K562 (cell line): ENCODE measurements at regions not wholly inside any gene's neighbourhood (a gene's known extent, or its start where the extent isn't known, plus 50 kb on each side); places are given as distances from the start of the nearest gene placed in this dataset.

Source experiments
- ATAC-seq: fragments of 200-7000 bp; cut with Tn5 transposase; 3 replicates; pipeline ENCODE4 v1.9.1; 2020; ENCODE audit warnings: moderate library complexity
- BruUV-seq: library from RNA; stranded (reverse); fragments of 400-500 nt; replicated peaks from 2 replicates; lab custom pipeline; 2021; lab: Mats Ljungman, UMichigan
- CTCF ChIA-PET: fragments of 300-600 bp; formaldehyde crosslinking; extraction: SDS; loops from one replicate; lab custom pipeline; 2021; ENCODE audit warnings: low intra/inter-chr PET ratio; lab: Yijun Ruan, JAX
- POLR2A ChIA-PET: fragments of 300-600, 350-650 bp; sonication (Branson Sonifier 250); formaldehyde crosslinking; extraction: SDS; loops from one replicate; lab custom pipeline; 2021; ENCODE audit warnings: antibody characterized with exemption, inconsistent platforms; lab: Yijun Ruan, JAX
- DNase-seq, 4 experiments: peaks; one replicate each; pipeline versions ENCODE4 v3.0.0 to v3.0.0-alpha.2; 2011 to 2018; ENCODE audit warnings: low spot score in 3 of 4, mixed read lengths in 3 of 4; ENCODE audit errors: extremely low read depth in 1 of 4
- FAIRE-seq: peaks from 2 replicates; lab custom pipeline; 2011; peaks lifted over from hg19 to GRCh38; lab: Jason Lieb, UNC
- H2AFZ ChIP-seq: 2 replicates; pipeline ENCODE4 v1.6.0; 2011; ENCODE audit warnings: low read depth, low read length, control low read depth, inconsistent platforms
- H3K27ac ChIP-seq: fragments of 200-600 bp; 3 replicates; pipeline ENCODE4 v1.8.0; 2011; ENCODE audit warnings: low read depth, mild to moderate bottlenecking, control low read depth, inconsistent platforms, low read length, moderate library complexity, mixed read lengths; ENCODE audit errors: extremely low read depth
- H3K27me3 ChIP-seq, 2 experiments: fragments of 300-600 bp in 1 of 2; 2 replicates in 1 of 2; 3 replicates in 1 of 2; pipeline versions ENCODE4 v1.6.0 to v1.8.0; 2011; ENCODE audit warnings: inconsistent platforms in 2 of 2, low read length in 2 of 2, mild to moderate bottlenecking in 1 of 2, mixed read lengths in 1 of 2, moderate library complexity in 1 of 2; ENCODE audit not compliant: control insufficient read depth in 2 of 2, insufficient read depth in 2 of 2
- H3K36me3 ChIP-seq: fragments of 300-600 bp; 3 replicates; pipeline ENCODE4 v1.8.0; 2011; ENCODE audit warnings: mild to moderate bottlenecking, low read length, inconsistent platforms; ENCODE audit not compliant: control insufficient read depth, insufficient read depth
- H3K4me1 ChIP-seq, 2 experiments: fragments of 200-600 bp in 1 of 2; replicated peaks in 1 of 2; 2 replicates in 1 of 2; 3 replicates in 1 of 2; pipeline versions ENCODE4 v1.5.1 to v1.8.0; 2011; ENCODE audit warnings: inconsistent platforms in 2 of 2, low read length in 2 of 2, mild to moderate bottlenecking in 1 of 2, mixed read lengths in 1 of 2, moderate library complexity in 1 of 2; ENCODE audit not compliant: control insufficient read depth in 2 of 2, insufficient read depth in 2 of 2
- H3K4me2 ChIP-seq: 2 replicates; pipeline ENCODE4 v1.6.1; 2011; ENCODE audit warnings: low read length, control low read depth, inconsistent platforms, mixed read lengths; ENCODE audit not compliant: insufficient read depth
- H3K4me3 ChIP-seq: fragments of 200-600 bp; sonication (generic), shearing (Covaris generic); 2 replicates; pipeline ENCODE4 v1.5.1; 2016; ENCODE audit warnings: control low read depth, inconsistent platforms
- H3K79me2 ChIP-seq: fragments of 200-600 bp; 3 replicates; pipeline ENCODE4 v1.8.0; 2011; ENCODE audit warnings: low read length, inconsistent platforms; ENCODE audit not compliant: control insufficient read depth, insufficient read depth
- H3K9ac ChIP-seq, 2 experiments: 2 replicates each; pipeline versions ENCODE4 v1.6.0 to v1.6.1; 2011; ENCODE audit warnings: low read depth in 2 of 2, low read length in 2 of 2, control low read depth in 1 of 2, inconsistent platforms in 1 of 2, mild to moderate bottlenecking in 1 of 2, mixed read lengths in 1 of 2; ENCODE audit not compliant: insufficient read depth in 1 of 2
- H3K9me1 ChIP-seq: one replicate; pipeline ENCODE4 v1.6.0; 2011; ENCODE audit warnings: inconsistent platforms, mild to moderate bottlenecking, low read length, moderate library complexity; ENCODE audit not compliant: control insufficient read depth, insufficient read depth
- H3K9me3 ChIP-seq: replicated peaks from 2 replicates; pipeline ENCODE4 v1.5.1; 2011; ENCODE audit warnings: low read depth, low read length, inconsistent platforms; ENCODE audit not compliant: control insufficient read depth, insufficient read depth
- H4K20me1 ChIP-seq: replicated peaks from 2 replicates; pipeline ENCODE4 v1.6.1; 2011; ENCODE audit warnings: low read length, inconsistent platforms, mixed read lengths; ENCODE audit not compliant: control insufficient read depth, insufficient read depth
- DIDO1 ChIP-seq: fragments of 450-650 bp; IDR thresholded peaks from 2 replicates; pipeline ENCODE4 v1.6.1; 2016; ENCODE audit warnings: low read depth, missing biosample characterization, missing genetic modification characterization
- HOXB6 ChIP-seq: fragments of 250-450 bp; sonication (Bioruptor Pico); IDR thresholded peaks from 2 replicates; pipeline ENCODE4 v1.5.1; 2022; ENCODE audit warnings: mild to moderate bottlenecking, borderline replicate concordance
- MYNN ChIP-seq, 2 experiments: sonication (generic); formaldehyde crosslinking in 1 of 2; IDR thresholded peaks; 2 replicates each; pipeline versions ENCODE4 v1.5.0 to v1.6.1; 2016 to 2020; ENCODE audit warnings: antibody characterized with exemption in 1 of 2, missing genetic modification reagents in 1 of 2
- SRSF1 ChIP-seq: fragments of 200-400 bp; formaldehyde crosslinking; IDR thresholded peaks from 2 replicates; pipeline ENCODE4 v1.6.1; 2017; ENCODE audit warnings: mild to moderate bottlenecking, low read depth, low read length, moderate library complexity
- THRA ChIP-seq: fragments of 450-650 bp; IDR thresholded peaks from 2 replicates; pipeline ENCODE4 v1.6.1; 2017; ENCODE audit warnings: mild to moderate bottlenecking, moderate library complexity
- VEZF1 ChIP-seq: fragments of 200-800 bp; sonication (Bioruptor generic); IDR thresholded peaks from 2 replicates; pipeline ENCODE4 v1.6.1; 2017; ENCODE audit warnings: missing genetic modification characterization, missing compliant biosample characterization
- ZFP1 ChIP-seq: fragments of 450-650 bp; formaldehyde crosslinking; IDR thresholded peaks from 2 replicates; pipeline ENCODE4 v1.4.0; 2020; ENCODE audit warnings: mild to moderate bottlenecking, mixed read lengths
- ZNF140 ChIP-seq: fragments of 250-450 bp; sonication (Bioruptor Pico); IDR thresholded peaks from 2 replicates; pipeline ENCODE4 v1.8.0; 2021; ENCODE audit warnings: moderate library complexity, mild to moderate bottlenecking, inconsistent platforms
- ZNF75A ChIP-seq: fragments of 450-650 bp; formaldehyde crosslinking; IDR thresholded peaks from 2 replicates; pipeline ENCODE4 v1.4.0; 2020; ENCODE audit warnings: mild to moderate bottlenecking
- WGBS: fragments of 100-300 bp; shearing (Covaris generic); methylation state at CpG from one replicate; pipeline ENCODE4 v1.1.6; 2016; ENCODE audit warnings: low coverage, mixed read lengths; ENCODE audit not compliant: insufficient coverage; ENCODE audit errors: missing lambda C conversion rate; 5-methylcytosine and 5-hydroxymethylcytosine counted together
- in situ Hi-C: fragments of 300-500 bp; cut with MboI; formaldehyde crosslinking; loops from 4 replicates; pipeline ENCODE4 v1.15.0; 2018; ENCODE audit warnings: inconsistent platforms, mixed read lengths
- intact Hi-C: fragments of 100-400 bp; cut with micrococcal nuclease; formaldehyde crosslinking; loops from 2 replicates; pipeline ENCODE4 v1.14.2; 2022

- H3K4me1 ChIP-seq = no peaks in the 10 kb centered on the region
- intact Hi-C loops (no loop called here), in situ Hi-C loops (no loop called here)
- FAIRE-seq (no peak), DNase-seq (no peak), ATAC-seq (no peak)
- no peaks in the 10 kb centered on the region for H3K36me3 ChIP-seq
- no peak overlapping the region for H3K4me3 ChIP-seq
- peaks cover 0 to 12% of the 10 kb centered on the region in 2 experiments; a peak in 2 of 5 replicates for H3K27me3 ChIP-seq
- no peaks in the 10 kb centered on the region for H3K79me2 ChIP-seq
- 1% methylated on average over 10 of the region's 12 CpGs for WGBS
- BruUV-seq = no TSS peak
- no peaks in the 10 kb centered on the region for H3K9me1 ChIP-seq
- H2AFZ ChIP-seq = no peak overlapping the region
- H4K20me1 ChIP-seq = no peaks in the 10 kb centered on the region
- H3K4me2 ChIP-seq = no peak overlapping the region
- no peak overlapping the region for H3K27ac ChIP-seq
- no peaks in the 10 kb centered on the region for H3K9me3 ChIP-seq
- CTCF ChIA-PET = no interaction called here
- POLR2A ChIA-PET = interaction anchor here (0.6 to 0.7 kb wide), 2 partner anchors 568 to 765 kb away, joined by 3 read pairs; no protein-coding TSS in a partner anchor
- no peak for TF ChIP-seq MYNN (IDR thresholded peaks at IDR 0.05)
- TF ChIP-seq MYNN (CRISPR knock-in tag; IDR thresholded peaks at IDR 0.05) = no peak
- H3K9ac ChIP-seq = no peak overlapping the region
Measured at GRCh38 chr5:2577312-2578036, 174.0 kb downstream of the IRX2 start.

- in situ Hi-C loops (no loop called here), intact Hi-C loops (no loop called here)
- Histone ChIP-seq H4K20me1 (no peaks in the 10 kb centered on the region), H3K4me1 (no peaks in the 10 kb centered on the region), H3K9me1 (no peaks in the 10 kb centered on the region), H3K4me3 (no peak overlapping the region), H3K9me3 (no peaks in the 10 kb centered on the region), H3K27me3 (peaks cover 0 to 12% of the 10 kb centered on the region in 2 experiments; a peak in 2 of 5 replicates), H3K4me2 (no peak overlapping the region), H3K79me2 (no peaks in the 10 kb centered on the region), H3K9ac (no peak overlapping the region), H3K27ac (no peak overlapping the region), H3K36me3 (no peaks in the 10 kb centered on the region), H2AFZ (no peak overlapping the region)
- no peak for ATAC-seq
- POLR2A ChIA-PET = interaction anchor here (0.6 to 0.7 kb wide), 2 partner anchors 567 to 766 kb away, joined by 3 read pairs; no protein-coding TSS in a partner anchor
- WGBS = 0% methylated on average over 10 of the region's 11 CpGs
- no peak for FAIRE-seq
- BruUV-seq = no TSS peak
- CTCF ChIA-PET = no interaction called here
- DNase-seq = no peak
- TF ChIP-seq DIDO1 (tag) (no peak), ZNF75A (no peak), ZNF140 (CRISPR knock-in tag) (no peak), ZFP1 (CRISPR knock-in tag) (no peak), THRA (no peak), SRSF1 (no peak), HOXB6 (CRISPR knock-in tag) (no peak), VEZF1 (CRISPR knock-in tag) (no peak)
Measured at GRCh38 chr5:2576823-2577222, 174.7 kb downstream of the IRX2 start.
